HCT116 (cell line): ENCODE measurements at regions not wholly inside any gene's neighbourhood (a gene's known extent, or its start where the extent isn't known, plus 50 kb on each side); places are given as distances from the start of the nearest gene placed in this dataset.

Source experiments
- ATAC-seq: fragments of 200-7000 bp; cut with Tn5 transposase; 2 replicates; pipeline ENCODE4 v1.9.1; 2020; ENCODE audit warnings: mild to moderate bottlenecking, moderate library complexity
- BruUV-seq: library from RNA; stranded (reverse); fragments of 400-500 nt; replicated peaks from 2 replicates; lab custom pipeline; 2021; lab: Mats Ljungman, UMichigan
- CTCF ChIA-PET: fragments of 300-600 bp; sonication (Branson Sonifier 250); formaldehyde crosslinking; loops from one replicate; lab custom pipeline; 2021; ENCODE audit warnings: antibody characterized with exemption; lab: Charles Lee
- POLR2A ChIA-PET: fragments of 300-600, 350-600 bp; sonication (Branson Sonifier 250); formaldehyde crosslinking; loops from one replicate; lab custom pipeline; 2021; ENCODE audit warnings: antibody characterized with exemption; lab: Charles Lee
- RAD21 ChIA-PET, 2 experiments: fragments of 300-600 bp; sonication (Branson Sonifier 250); formaldehyde crosslinking; loops; one replicate each; lab custom pipeline; 2023; ENCODE audit warnings: low total read pairs in 2 of 2; ENCODE audit not compliant: uncharacterized antibody in 2 of 2, unreplicated experiment in 2 of 2, low non-redundant PET in 1 of 2; lab: Charles Lee
- DNase-seq: peaks from one replicate; pipeline ENCODE4 v3.0.0-alpha.2; 2010; ENCODE audit warnings: low read depth, low spot score
- H2AFZ ChIP-seq: fragments of 200-600 bp; shearing (Covaris generic), sonication (generic); 2 replicates; pipeline ENCODE4 v1.6.1; 2017; ENCODE audit warnings: low read depth, mixed run types, mixed read lengths, antibody characterized with exemption, low read length; ENCODE audit not compliant: poor library complexity, severe bottlenecking
- H3K27ac ChIP-seq: 2 replicates; pipeline ENCODE4 v1.5.1; 2012; ENCODE audit warnings: low read depth, low read length
- H3K27me3 ChIP-seq: fragments of 200-600 bp; sonication (generic); 2 replicates; pipeline ENCODE4 v1.6.1; 2016; ENCODE audit warnings: mixed run types, low read length, mixed read lengths; ENCODE audit not compliant: insufficient read depth
- H3K36me3 ChIP-seq, 2 experiments: fragments of 200-500 bp in 1 of 2; fragments of 200-600 bp in 1 of 2; sonication (Bioruptor generic) in 1 of 2; sonication (generic) in 1 of 2; 2 replicates each; pipeline versions ENCODE4 v1.5.1 to v1.6.1; 2014 to 2016; ENCODE audit warnings: low read length in 2 of 2, inconsistent platforms in 1 of 2, mixed read lengths in 1 of 2, mixed run types in 1 of 2; ENCODE audit not compliant: insufficient read depth in 2 of 2, control insufficient read depth in 1 of 2
- H3K4me1 ChIP-seq, 2 experiments: fragments of 200-600 bp in 1 of 2; sonication (generic) in 1 of 2; 2 replicates each; pipeline versions ENCODE4 v1.5.1 to v1.6.1; 2012 to 2017; ENCODE audit warnings: low read length in 2 of 2, inconsistent platforms in 1 of 2, mild to moderate bottlenecking in 1 of 2, mixed read lengths in 1 of 2, mixed run types in 1 of 2, moderate library complexity in 1 of 2; ENCODE audit not compliant: insufficient read depth in 2 of 2, control insufficient read depth in 1 of 2
- H3K4me2 ChIP-seq: fragments of 200-600 bp; sonication (generic); 2 replicates; pipeline ENCODE4 v1.6.1; 2017; ENCODE audit warnings: mixed run types, low read length, mixed read lengths
- H3K4me3 ChIP-seq, 2 experiments: fragments of 200-600 bp in 1 of 2; sonication (generic) in 1 of 2; replicated peaks in 1 of 2; 2 replicates each; pipeline ENCODE4 v1.5.1; 2011 to 2016; ENCODE audit warnings: low read length in 2 of 2, control low read depth in 1 of 2, low read depth in 1 of 2, mild to moderate bottlenecking in 1 of 2, mixed read lengths in 1 of 2, mixed run types in 1 of 2
- H3K79me2 ChIP-seq: fragments of 200-600 bp; sonication (generic); 2 replicates; pipeline ENCODE4 v1.6.1; 2017; ENCODE audit warnings: mild to moderate bottlenecking, mixed run types, low read length, moderate library complexity, mixed read lengths; ENCODE audit not compliant: insufficient read depth
- H3K9ac ChIP-seq: fragments of 200-600 bp; sonication (generic); 2 replicates; pipeline ENCODE4 v1.6.1; 2016; ENCODE audit warnings: low read length, mixed read lengths
- H3K9me2 ChIP-seq: fragments of 200-600 bp; sonication (generic), shearing (Covaris generic); 2 replicates; pipeline ENCODE4 v1.6.1; 2017; ENCODE audit warnings: mixed run types, mild to moderate bottlenecking, moderate library complexity; ENCODE audit not compliant: insufficient read depth
- H3K9me3 ChIP-seq, 2 experiments: fragments of 200-500 bp in 1 of 2; fragments of 200-600 bp in 1 of 2; sonication (Bioruptor generic) in 1 of 2; sonication (generic) in 1 of 2; 2 replicates each; pipeline ENCODE4 v1.6.1; 2014 to 2017; ENCODE audit warnings: low read length in 2 of 2, mixed read lengths in 2 of 2, inconsistent platforms in 1 of 2, low read depth in 1 of 2, mild to moderate bottlenecking in 1 of 2, mixed run types in 1 of 2, moderate library complexity in 1 of 2; ENCODE audit not compliant: control insufficient read depth in 1 of 2, insufficient read depth in 1 of 2
- H4K20me1 ChIP-seq: fragments of 200-600 bp; sonication (generic), shearing (Covaris generic); 2 replicates; pipeline ENCODE4 v1.6.1; 2017; ENCODE audit warnings: mixed run types, mild to moderate bottlenecking, moderate library complexity; ENCODE audit not compliant: insufficient read depth
- CEBPB ChIP-seq: IDR thresholded peaks from 2 replicates; pipeline ENCODE4 v1.6.1; 2012; ENCODE audit warnings: low read depth
- CTCF ChIP-seq, 3 experiments: fragments of 200-600 bp in 1 of 3; sonication (generic) in 1 of 3; IDR thresholded peaks in 2 of 3; conservative IDR thresholded peaks in 1 of 3; 2 replicates each; pipeline ENCODE4 v1.5.1; 2012 to 2017; ENCODE audit warnings: low read depth in 2 of 3, low read length in 2 of 3, antibody characterized with exemption in 1 of 3, borderline replicate concordance in 1 of 3, control low read depth in 1 of 3, mild to moderate bottlenecking in 1 of 3, mixed read lengths in 1 of 3, mixed run types in 1 of 3, moderate library complexity in 1 of 3; ENCODE audit not compliant: insufficient read depth in 1 of 3
- EGR1 ChIP-seq: IDR thresholded peaks from 2 replicates; pipeline ENCODE4 v1.6.1; 2012; ENCODE audit warnings: low read depth
- EZH2 ChIP-seq: fragments of 200-600 bp; sonication (generic); IDR thresholded peaks from 2 replicates; pipeline ENCODE4 v1.6.1; 2017; ENCODE audit warnings: antibody characterized with exemption, mixed run types
- FOSL1 ChIP-seq: IDR thresholded peaks from 2 replicates; pipeline ENCODE4 v1.6.1; 2012; ENCODE audit warnings: low read depth
- JUND ChIP-seq: IDR thresholded peaks from 2 replicates; pipeline ENCODE4 v1.6.1; 2012
- RAD21 ChIP-seq: IDR thresholded peaks from 2 replicates; pipeline ENCODE4 v1.6.1; 2012; ENCODE audit warnings: low read depth, mild to moderate bottlenecking
- REST ChIP-seq: IDR thresholded peaks from 2 replicates; pipeline ENCODE4 v1.6.1; 2012; ENCODE audit warnings: low read depth
- SP1 ChIP-seq: IDR thresholded peaks from 2 replicates; pipeline ENCODE4 v1.6.1; 2012; ENCODE audit warnings: low read depth
- SRF ChIP-seq: IDR thresholded peaks from 2 replicates; pipeline ENCODE4 v1.6.1; 2012; ENCODE audit warnings: low read depth
- TCF7L2 ChIP-seq: IDR thresholded peaks from 2 replicates; pipeline ENCODE4 v1.7.0; 2011; ENCODE audit warnings: borderline replicate concordance, inconsistent platforms; ENCODE audit not compliant: insufficient read depth, insufficient read length; ENCODE audit errors: extremely low read depth
- YY1 ChIP-seq: IDR thresholded peaks from 2 replicates; pipeline ENCODE4 v1.6.1; 2011; ENCODE audit warnings: low read length, low read depth, moderate library complexity, mild to moderate bottlenecking; ENCODE audit not compliant: insufficient replicate concordance; ENCODE audit errors: extremely low read depth
- intact Hi-C: fragments of 100-400 bp; cut with micrococcal nuclease; formaldehyde crosslinking; loops from 2 replicates; pipeline ENCODE4 v1.10.0; 2022
- TF ChIP-seq, protein P1 (sequence below): IDR thresholded peaks from 2 replicates; pipeline ENCODE4 v1.6.1; 2012

DNA sequence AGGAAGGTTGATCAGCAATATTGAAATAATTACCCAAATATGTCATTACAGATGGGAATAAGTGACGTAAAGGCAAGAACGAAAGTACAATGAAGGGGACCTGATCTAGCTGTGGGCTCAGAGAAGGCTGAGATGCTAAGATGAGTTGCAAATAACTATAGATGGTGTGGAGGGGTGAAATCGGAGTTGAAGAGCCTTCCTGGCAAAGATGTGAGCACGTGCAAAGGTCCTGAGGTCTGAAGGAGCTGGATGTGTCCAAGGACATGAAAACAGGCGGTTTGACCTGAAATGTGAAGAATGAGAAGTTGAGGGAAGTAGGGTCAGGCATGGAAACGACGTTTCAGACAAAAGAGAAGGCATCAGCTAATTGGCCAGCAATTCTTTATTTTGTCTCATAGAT lies 61.6 kb upstream of the SLC45A1 start:
- no peak for DNase-seq
- Histone ChIP-seq H3K4me2 (no peak overlapping the region), H3K27ac (no peak overlapping the region), H3K27me3 (no peaks in the 10 kb centered on the region), H3K4me1 (peaks cover 35% of the 10 kb centered on the region in 2 experiments), H3K4me3 (no peak overlapping the region), H2AFZ (no peak overlapping the region), H3K9me2 (no peaks in the 10 kb centered on the region), H4K20me1 (no peaks in the 10 kb centered on the region), H3K9me3 (no peaks in the 10 kb centered on the region), H3K9ac (no peak overlapping the region), H3K36me3 (no peaks in the 10 kb centered on the region), H3K79me2 (no peaks in the 10 kb centered on the region)
- CTCF ChIA-PET = no interaction called here
- ATAC-seq = no peak
- no TSS peak for BruUV-seq
- TF ChIP-seq SRF (no peak), JUND (no peak), RAD21 (no peak), FOSL1 (no peak), CTCF (IDR thresholded peaks at IDR 0.05 in 2 of 3, conservative IDR thresholded peaks at IDR 0.05 in 1 of 3; ENCODE audit: borderline replicate concordance in 1 of 3, insufficient read depth in 1 of 3, low read depth in 2 of 3, low read length in 2 of 3) (no peak), CEBPB (no peak), TCF7L2 (no peak), EGR1 (no peak), YY1 (no peak), EZH2 (no peak), SP1 (no peak), REST (no peak)
- TF ChIP-seq, protein P1, sequence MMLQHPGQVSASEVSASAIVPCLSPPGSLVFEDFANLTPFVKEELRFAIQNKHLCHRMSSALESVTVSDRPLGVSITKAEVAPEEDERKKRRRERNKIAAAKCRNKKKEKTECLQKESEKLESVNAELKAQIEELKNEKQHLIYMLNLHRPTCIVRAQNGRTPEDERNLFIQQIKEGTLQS = no peak
- intact Hi-C loops = no loop called here
- POLR2A ChIA-PET = no interaction called here
- RAD21 ChIA-PET = no interaction called here
